IPS-20b (cell line): ENCODE measurements at regions not wholly inside any gene's neighbourhood (a gene's known extent, or its start where the extent isn't known, plus 50 kb on each side); places are given as distances from the start of the nearest gene placed in this dataset.
A peak's percentile ranks its signal among the peaks of the same experiment; 100 is the strongest.

Experiments
- H3K27ac ChIP-seq: one replicate; pipeline ENCODE4 v1.5.1; 2013; ENCODE audit warnings: low read length
- H3K27me3 ChIP-seq: 2 replicates; pipeline ENCODE4 v1.6.1; 2013; ENCODE audit warnings: mild to moderate bottlenecking, low read length, inconsistent platforms; ENCODE audit not compliant: insufficient read depth
- H3K36me3 ChIP-seq: 2 replicates; pipeline ENCODE4 v1.6.1; 2013; ENCODE audit warnings: low read depth, mild to moderate bottlenecking, inconsistent platforms, low read length, moderate library complexity; ENCODE audit not compliant: insufficient read depth
- H3K4me1 ChIP-seq: 2 replicates; pipeline ENCODE4 v1.6.1; 2013; ENCODE audit warnings: mild to moderate bottlenecking, control low read depth, inconsistent platforms, low read length, moderate library complexity; ENCODE audit not compliant: insufficient read depth
- H3K4me3 ChIP-seq: 2 replicates; pipeline ENCODE4 v1.5.1; 2013; ENCODE audit warnings: mild to moderate bottlenecking, low read length, inconsistent platforms
- H3K9ac ChIP-seq: 2 replicates; pipeline ENCODE4 v1.6.1; 2013; ENCODE audit warnings: low read depth, mild to moderate bottlenecking, inconsistent platforms, low read length, moderate library complexity
- H3K9me3 ChIP-seq: 2 replicates; pipeline ENCODE4 v1.6.1; 2013; ENCODE audit warnings: mild to moderate bottlenecking, low read depth, low read length, inconsistent platforms; ENCODE audit not compliant: insufficient read depth

DNA sequence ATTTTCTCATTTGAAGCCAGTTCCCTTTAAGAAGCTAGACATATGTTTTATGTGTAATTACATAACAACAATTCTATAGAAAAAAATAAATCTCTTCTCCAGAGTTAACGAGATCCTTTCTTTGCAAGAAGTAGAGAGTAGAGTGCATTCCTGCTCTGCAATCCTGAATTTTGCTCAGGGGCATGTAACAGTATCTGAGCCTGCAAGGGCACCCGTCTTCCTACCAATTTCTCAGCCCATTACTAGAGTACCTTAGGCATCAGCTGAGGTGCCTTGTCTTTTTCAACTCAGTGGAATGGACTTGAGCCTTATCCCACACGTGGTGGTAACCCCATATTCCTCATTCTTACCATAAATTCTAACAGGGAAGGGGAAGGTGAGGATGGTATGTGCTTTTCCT lies 205.9 kb downstream of the IKZF2 start:
- Histone ChIP-seq H3K36me3 (no peaks in the 10 kb centered on the region), H3K4me1 (peaks cover 14% of the 10 kb centered on the region; the same call in 1 of the 2 replicates), H3K9ac (no peak overlapping the region), H3K27ac (no peak overlapping the region), H3K27me3 (no peaks in the 10 kb centered on the region), H3K4me3 (no peak overlapping the region), H3K9me3 (no peaks in the 10 kb centered on the region)

DNA sequence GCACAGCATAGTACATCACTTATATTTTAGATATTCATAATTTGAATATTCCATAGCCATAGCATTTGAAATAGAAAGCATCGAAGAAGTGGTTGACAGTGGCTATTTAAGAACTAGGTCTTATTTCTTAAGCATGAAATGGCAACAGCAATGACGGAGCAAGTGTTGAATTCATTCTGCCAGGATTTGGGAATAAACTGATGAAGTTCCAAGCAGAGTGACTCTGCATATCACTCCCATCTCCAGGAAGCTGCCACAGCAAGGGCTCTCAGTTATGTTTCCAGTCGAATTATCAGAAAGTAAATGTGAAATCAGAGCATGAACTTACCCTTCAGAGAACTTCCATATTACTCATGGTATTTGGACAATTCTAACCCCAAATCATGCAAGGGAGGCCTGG lies 208.1 kb downstream of the IKZF2 start:
- H3K9me3 ChIP-seq: no peaks in the 10 kb centered on the region
- peaks cover 25% of the 10 kb centered on the region; the same call in 1 of the 2 replicates for H3K4me1 ChIP-seq
- no peak overlapping the region for H3K4me3 ChIP-seq
- no peaks in the 10 kb centered on the region for H3K36me3 ChIP-seq
- H3K27me3 ChIP-seq: no peaks in the 10 kb centered on the region
- H3K9ac ChIP-seq: no peak overlapping the region
- no peak overlapping the region for H3K27ac ChIP-seq

DNA sequence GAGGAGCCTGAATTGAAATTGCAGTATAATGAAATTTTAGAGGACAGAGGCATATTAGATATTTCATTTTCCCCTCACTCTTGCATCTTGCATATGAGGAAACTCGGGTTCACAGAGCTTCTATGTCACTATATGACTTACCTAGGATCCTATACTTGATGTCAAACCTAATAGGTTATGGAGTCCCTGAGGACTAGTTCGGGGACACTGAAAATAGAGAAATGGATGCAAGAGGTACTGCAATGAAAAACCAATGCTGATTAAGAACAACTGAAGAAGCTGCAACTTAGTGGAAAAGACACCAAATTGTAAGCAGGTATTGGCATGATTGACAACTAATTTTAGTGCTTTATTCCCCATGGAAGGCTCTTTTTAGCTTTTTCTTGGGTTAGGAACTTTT lies 210.1 kb downstream of the IKZF2 start:
- H3K4me1 ChIP-seq: peaks cover 21% of the 10 kb centered on the region; the same call in 1 of the 2 replicates
- peak overlapping the region; percentile 9; the same call in 1 of the 2 replicates for H3K4me3 ChIP-seq
- no peak overlapping the region for H3K27ac ChIP-seq
- no peaks in the 10 kb centered on the region for H3K27me3 ChIP-seq
- no peaks in the 10 kb centered on the region for H3K9me3 ChIP-seq
- peak overlapping the region; percentile 21; the same call in 1 of the 2 replicates for H3K9ac ChIP-seq
- no peaks in the 10 kb centered on the region for H3K36me3 ChIP-seq

DNA sequence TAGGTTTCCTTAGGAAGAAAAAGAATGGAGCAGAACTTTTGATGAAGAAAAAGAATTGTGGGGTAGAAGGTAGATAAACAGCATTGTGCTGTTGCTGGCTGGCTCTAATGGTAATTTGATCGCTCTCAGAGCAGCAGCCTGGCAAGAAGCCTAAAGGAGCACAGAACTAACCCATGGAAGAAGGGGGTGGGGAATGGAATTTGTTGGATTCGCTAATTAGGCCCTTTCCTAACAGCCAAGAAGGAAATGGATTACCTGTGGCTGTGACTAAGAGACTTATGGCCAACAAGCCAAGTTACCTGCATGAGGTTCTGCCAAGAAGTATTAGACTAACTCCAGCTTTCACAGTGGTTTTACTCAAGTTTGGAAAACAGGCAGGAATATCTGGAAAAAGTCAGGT lies 210.6 kb downstream of the IKZF2 start:
- no peak overlapping the region for H3K27ac ChIP-seq
- H3K9ac ChIP-seq: peak overlapping the region; percentile 21; the same call in 1 of the 2 replicates
- H3K4me3 ChIP-seq: peak overlapping the region; percentile 9; the same call in 1 of the 2 replicates

DNA sequence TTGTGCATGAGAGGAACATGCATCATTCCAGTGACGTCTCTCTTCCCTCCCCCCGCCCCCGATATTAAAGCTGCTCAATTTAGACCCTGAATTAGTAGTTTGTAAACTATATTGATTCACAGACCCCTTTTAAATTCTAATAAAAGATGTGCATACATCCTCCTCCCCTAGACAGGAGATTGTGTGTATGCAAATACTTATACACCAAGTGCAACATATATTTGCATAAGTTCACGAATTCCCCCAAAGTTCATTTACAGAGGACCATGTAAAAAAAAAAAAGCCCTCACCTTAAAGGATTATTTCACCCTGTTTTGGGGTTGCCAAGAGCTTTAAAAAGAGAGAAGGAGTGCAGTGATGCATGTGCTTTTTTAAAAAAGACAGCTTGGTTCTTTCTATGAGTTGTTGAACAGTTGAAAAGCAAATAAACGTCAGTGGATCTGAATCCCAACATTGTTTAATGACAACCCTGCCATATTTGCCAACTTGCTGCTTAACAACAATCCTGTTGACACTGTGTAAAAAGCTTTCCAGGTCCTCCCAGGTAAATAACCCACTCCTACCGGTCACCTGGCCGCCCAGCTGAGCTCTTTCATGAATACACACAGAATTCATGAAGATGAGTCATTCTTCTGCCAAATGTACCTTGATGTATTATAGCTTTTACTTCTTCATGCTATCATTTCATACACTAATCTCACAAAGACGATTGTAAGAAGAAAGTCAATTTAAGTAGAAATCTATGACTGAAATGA lies 211.5 kb downstream of the IKZF2 start:
- Histone ChIP-seq H3K36me3 (no peaks in the 10 kb centered on the region), H3K27me3 (no peaks in the 10 kb centered on the region), H3K9ac (peak overlapping the region; percentile 21; the same call in 1 of the 2 replicates), H3K4me3 (peak overlapping the region; percentile 9; the same call in 1 of the 2 replicates), H3K27ac (no peak overlapping the region), H3K4me1 (peaks cover 21% of the 10 kb centered on the region; the same call in 1 of the 2 replicates), H3K9me3 (no peaks in the 10 kb centered on the region)

More for the DNA sequence above, 210.6 kb downstream of the IKZF2 start:
- H3K9me3 ChIP-seq: no peaks in the 10 kb centered on the region
- H3K36me3 ChIP-seq: no peaks in the 10 kb centered on the region
- H3K27me3 ChIP-seq: no peaks in the 10 kb centered on the region
- H3K4me1 ChIP-seq: peaks cover 21% of the 10 kb centered on the region; the same call in 1 of the 2 replicates

DNA sequence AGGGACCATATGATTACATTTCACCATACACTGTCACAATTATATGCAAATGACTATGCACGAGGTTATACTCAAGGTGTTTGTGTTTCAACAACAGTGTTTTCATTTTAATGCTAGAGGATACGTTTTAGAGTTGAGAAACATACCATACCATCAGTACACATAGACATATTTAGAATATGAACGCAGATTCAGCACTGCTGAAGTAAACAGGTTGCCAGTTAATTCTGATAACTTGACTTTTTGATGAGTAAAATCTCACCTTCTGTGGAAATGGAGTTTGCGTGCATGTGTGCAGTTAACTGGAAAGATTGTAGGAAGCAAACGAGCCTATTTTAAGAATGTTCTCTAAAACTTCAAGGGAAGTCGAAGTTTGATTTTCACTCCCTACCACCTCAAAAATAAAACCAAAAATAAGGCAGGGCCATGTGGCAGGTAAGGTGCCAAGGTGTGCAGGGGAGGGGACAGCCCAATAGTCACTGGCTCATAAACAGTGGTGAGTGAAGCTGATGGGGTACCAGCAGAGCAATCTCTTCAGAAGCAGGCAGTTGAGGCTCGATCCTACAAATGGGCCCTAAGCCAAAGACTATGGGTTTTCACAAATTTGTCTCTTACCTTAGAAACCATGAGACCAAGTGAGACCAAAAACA lies 213.1 kb downstream of the IKZF2 start:
- Histone ChIP-seq H3K27me3 (no peaks in the 10 kb centered on the region), H3K9ac (no peak overlapping the region), H3K27ac (no peak overlapping the region), H3K36me3 (no peaks in the 10 kb centered on the region), H3K9me3 (no peaks in the 10 kb centered on the region), H3K4me1 (peaks cover 19% of the 10 kb centered on the region; the same call in 1 of the 2 replicates), H3K4me3 (no peak overlapping the region)

DNA sequence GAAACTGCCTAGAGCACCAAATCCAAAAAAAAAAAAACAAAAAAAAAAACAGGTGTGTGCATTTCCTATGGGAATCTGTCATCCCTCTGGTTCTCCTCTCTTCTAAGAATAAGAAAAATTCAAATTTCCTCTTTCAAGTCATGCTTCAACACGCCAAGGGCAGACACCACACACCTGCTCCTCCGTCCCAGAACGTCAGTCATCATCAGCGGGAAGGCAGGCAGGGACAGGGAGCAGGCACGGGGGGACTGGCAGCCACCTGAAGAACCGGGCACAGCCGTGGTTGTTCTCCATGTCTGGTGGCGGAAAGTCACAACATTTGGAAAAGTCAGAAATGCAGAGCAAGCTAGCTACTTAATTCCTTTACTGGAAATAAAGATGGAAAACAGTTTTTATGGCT lies 214.8 kb downstream of the IKZF2 start:
- H3K27ac ChIP-seq: no peak overlapping the region
- H3K4me3 ChIP-seq: no peak overlapping the region
- H3K27me3 ChIP-seq: no peaks in the 10 kb centered on the region
- H3K9ac ChIP-seq: no peak overlapping the region
- no peaks in the 10 kb centered on the region for H3K36me3 ChIP-seq
- peaks cover 19% of the 10 kb centered on the region; the same call in 1 of the 2 replicates for H3K4me1 ChIP-seq
- H3K9me3 ChIP-seq: no peaks in the 10 kb centered on the region

DNA sequence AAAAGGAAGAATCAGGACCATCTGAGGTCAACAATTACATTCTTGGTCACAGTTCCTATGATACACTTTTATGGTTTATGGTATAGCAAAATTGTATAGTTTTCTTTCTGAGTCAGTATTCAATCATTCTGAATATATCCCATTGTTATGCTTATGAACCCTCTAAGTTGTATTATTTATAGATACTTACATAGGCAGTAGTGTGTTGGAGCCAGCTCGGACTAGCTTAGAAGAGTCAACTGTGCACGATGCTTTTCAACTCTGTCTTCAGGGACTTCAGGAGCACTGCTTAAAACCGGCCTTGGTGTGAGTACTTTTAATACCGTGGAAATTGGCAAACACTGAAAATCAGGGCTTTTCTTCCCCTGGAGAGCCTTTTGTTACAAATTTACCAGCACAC lies 215.7 kb downstream of the IKZF2 start:
- H3K4me3 ChIP-seq: no peak overlapping the region
- H3K36me3 ChIP-seq: no peaks in the 10 kb centered on the region
- H3K9ac ChIP-seq: no peak overlapping the region
- no peaks in the 10 kb centered on the region for H3K27me3 ChIP-seq
- H3K27ac ChIP-seq: no peak overlapping the region
- H3K9me3 ChIP-seq: no peaks in the 10 kb centered on the region
- peaks cover 13% of the 10 kb centered on the region; the same call in 1 of the 2 replicates for H3K4me1 ChIP-seq

DNA sequence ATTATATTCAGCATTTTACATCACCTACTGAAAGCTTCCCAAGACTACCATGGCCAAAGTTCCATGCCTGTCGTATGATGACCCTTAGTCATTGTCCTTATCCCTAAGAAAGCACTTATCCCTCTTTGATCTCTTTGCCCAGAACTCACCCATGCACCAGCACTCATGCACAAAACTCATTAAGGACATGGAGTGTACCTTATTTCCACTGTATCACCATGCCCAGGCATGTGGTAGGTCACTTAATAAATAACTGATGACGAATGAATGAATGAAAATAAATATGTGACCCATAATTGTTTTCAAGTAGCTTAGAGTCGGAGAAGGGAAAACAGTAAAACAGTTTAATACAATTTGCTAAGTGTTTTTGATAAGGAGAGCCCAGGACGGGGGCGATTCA lies 220.1 kb downstream of the IKZF2 start:
- H3K9me3 ChIP-seq: no peaks in the 10 kb centered on the region
- no peaks in the 10 kb centered on the region for H3K27me3 ChIP-seq
- no peak overlapping the region for H3K9ac ChIP-seq
- no peak overlapping the region for H3K27ac ChIP-seq
- H3K36me3 ChIP-seq: no peaks in the 10 kb centered on the region
- no peaks in the 10 kb centered on the region for H3K4me1 ChIP-seq
- H3K4me3 ChIP-seq: no peak overlapping the region

DNA sequence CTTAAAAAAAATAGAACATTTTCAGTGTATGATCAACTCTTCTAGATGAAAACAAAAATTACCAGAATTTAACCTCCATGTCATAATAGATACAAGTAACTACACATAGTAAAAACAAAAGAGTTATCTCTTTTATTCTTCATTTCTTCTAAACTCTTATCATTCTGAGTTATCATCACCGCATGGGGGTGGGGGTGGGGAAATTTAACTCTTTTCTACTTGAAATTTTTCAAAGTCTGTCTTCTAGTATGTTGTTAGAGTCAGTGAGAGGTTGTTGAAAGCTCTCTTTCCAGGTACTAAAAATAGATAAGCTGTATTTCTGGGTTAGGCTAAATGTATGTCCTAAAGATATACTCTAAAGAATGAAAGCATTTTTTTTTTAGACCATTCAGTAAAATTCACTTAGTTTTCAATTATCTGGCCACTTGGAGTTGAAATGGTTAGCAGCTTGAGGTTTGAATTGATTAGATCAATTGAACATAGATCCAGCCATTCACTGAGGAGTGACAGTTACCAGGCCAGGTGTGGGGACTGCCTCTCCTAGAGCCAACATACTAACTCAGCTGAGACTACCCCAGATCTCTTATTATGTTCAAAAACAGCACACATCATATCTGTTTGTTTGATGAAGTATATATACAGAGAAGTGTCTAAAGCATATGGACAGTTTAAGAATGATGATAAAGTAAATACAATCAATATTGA lies 220.7 kb downstream of the IKZF2 start:
- Histone ChIP-seq H3K36me3 (no peaks in the 10 kb centered on the region), H3K4me1 (no peaks in the 10 kb centered on the region), H3K27me3 (no peaks in the 10 kb centered on the region), H3K9me3 (no peaks in the 10 kb centered on the region; the same call in 1 of the 2 replicates), H3K9ac (no peak overlapping the region), H3K4me3 (no peak overlapping the region), H3K27ac (no peak overlapping the region)

DNA sequence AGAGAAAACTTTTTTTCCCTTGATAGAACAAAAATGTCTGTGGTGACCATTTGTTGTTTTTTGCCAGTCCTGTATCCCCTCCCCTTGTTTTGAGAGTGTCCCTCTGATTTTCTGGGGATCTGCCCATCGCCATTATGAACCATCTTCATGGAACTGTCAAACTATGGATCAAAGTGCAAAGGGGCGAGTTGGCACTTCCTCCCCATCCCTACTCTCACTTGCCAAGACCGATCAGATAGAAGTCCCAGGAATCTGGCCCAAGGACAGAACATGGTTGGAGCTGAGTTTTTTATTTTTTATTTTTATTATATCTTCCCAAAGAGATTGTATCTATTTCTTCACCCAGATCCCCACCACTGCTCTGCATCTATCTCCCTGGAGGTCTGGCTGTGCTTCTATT lies 221.4 kb downstream of the IKZF2 start:
- Histone ChIP-seq H3K27ac (no peak overlapping the region), H3K4me3 (no peak overlapping the region), H3K9ac (no peak overlapping the region), H3K4me1 (no peaks in the 10 kb centered on the region), H3K9me3 (no peaks in the 10 kb centered on the region; the same call in 1 of the 2 replicates), H3K36me3 (no peaks in the 10 kb centered on the region), H3K27me3 (no peaks in the 10 kb centered on the region)
